Astrocyte (in vitro differentiated cells and primary cell): ENCODE measurements at regions not wholly inside any gene's neighbourhood (a gene's known extent, or its start where the extent isn't known, plus 50 kb on each side); places are given as distances from the start of the nearest gene placed in this dataset.

ENCODE experiments used
- DNase-seq: peaks from one replicate; pipeline ENCODE4 v3.0.0-alpha.2; 2010; ENCODE audit warnings: low read depth
- FAIRE-seq: peaks from 2 replicates; lab custom pipeline; 2011; peaks lifted over from hg19 to GRCh38; lab: Jason Lieb, UNC
- H2AFZ ChIP-seq: 2 replicates; pipeline ENCODE4 v1.6.0; 2012; ENCODE audit warnings: low read depth, low read length, inconsistent platforms
- H3K27ac ChIP-seq: 2 replicates; pipeline ENCODE4 v1.5.1; 2011; ENCODE audit warnings: low read depth, low read length, inconsistent platforms
- H3K27me3 ChIP-seq: 2 replicates; pipeline ENCODE4 v1.6.0; 2011; ENCODE audit warnings: low read length, inconsistent platforms; ENCODE audit not compliant: insufficient read depth
- H3K36me3 ChIP-seq: 2 replicates; pipeline ENCODE4 v1.5.1; 2011; ENCODE audit warnings: low read length, inconsistent platforms; ENCODE audit not compliant: insufficient read depth
- H3K4me1 ChIP-seq: 2 replicates; pipeline ENCODE4 v1.5.1; 2011; ENCODE audit warnings: low read length, inconsistent platforms; ENCODE audit not compliant: insufficient read depth
- H3K4me2 ChIP-seq: 2 replicates; pipeline ENCODE4 v1.6.0; 2012; ENCODE audit warnings: low read length, inconsistent platforms
- H3K4me3 ChIP-seq: 2 replicates; pipeline ENCODE4 v1.5.1; 2011; ENCODE audit warnings: low read depth, mild to moderate bottlenecking, low read length, inconsistent platforms; ENCODE audit not compliant: insufficient read depth
- H3K79me2 ChIP-seq: 2 replicates; pipeline ENCODE4 v1.6.0; 2012; ENCODE audit warnings: mild to moderate bottlenecking, low read length, inconsistent platforms; ENCODE audit not compliant: insufficient read depth
- H3K9ac ChIP-seq: 2 replicates; pipeline ENCODE4 v1.6.0; 2012; ENCODE audit warnings: mild to moderate bottlenecking, low read length, inconsistent platforms
- H3K9me3 ChIP-seq: 2 replicates; pipeline ENCODE4 v1.5.1; 2012; ENCODE audit warnings: low read depth, mild to moderate bottlenecking, low read length, inconsistent platforms; ENCODE audit not compliant: insufficient read depth
- H4K20me1 ChIP-seq: 2 replicates; pipeline ENCODE4 v1.6.0; 2012; ENCODE audit warnings: low read length, inconsistent platforms; ENCODE audit not compliant: insufficient read depth
- H3K27ac Mint-ChIP-seq: one replicate; pipeline ENCODE4 v1.8.0; 2021; ENCODE audit warnings: mild to moderate bottlenecking, mixed read lengths; ENCODE audit not compliant: unreplicated experiment
- H3K27me3 Mint-ChIP-seq: one replicate; pipeline ENCODE4 v1.8.0; 2021; ENCODE audit warnings: low read depth, mixed read lengths; ENCODE audit not compliant: unreplicated experiment
- H3K36me3 Mint-ChIP-seq: one replicate; pipeline ENCODE4 v1.8.0; 2021; ENCODE audit warnings: low read depth, mixed read lengths; ENCODE audit not compliant: unreplicated experiment
- H3K4me1 Mint-ChIP-seq: one replicate; pipeline ENCODE4 v1.8.0; 2021; ENCODE audit warnings: low read depth, mixed read lengths; ENCODE audit not compliant: unreplicated experiment
- H3K4me3 Mint-ChIP-seq: one replicate; pipeline ENCODE4 v1.8.0; 2021; ENCODE audit warnings: mild to moderate bottlenecking, moderate library complexity, mixed read lengths; ENCODE audit not compliant: unreplicated experiment
- H3K9me3 Mint-ChIP-seq: one replicate; pipeline ENCODE4 v1.8.0; 2021; ENCODE audit warnings: mild to moderate bottlenecking, mixed read lengths; ENCODE audit not compliant: unreplicated experiment
- CTCF ChIP-seq: IDR thresholded peaks from 2 replicates; pipeline ENCODE4 v1.5.1; 2011; ENCODE audit warnings: low read depth, mild to moderate bottlenecking, inconsistent platforms, low read length, moderate library complexity; ENCODE audit not compliant: insufficient read depth
- EZH2 ChIP-seq: IDR thresholded peaks from 2 replicates; pipeline ENCODE4 v1.6.1; 2012; ENCODE audit warnings: mild to moderate bottlenecking, low read length, inconsistent platforms; ENCODE audit not compliant: insufficient read depth

- Mint-ChIP-seq H3K27ac (no peak overlapping the region), H3K4me3 (no peak overlapping the region), H3K9me3 (no peaks in the 10 kb centered on the region), H3K36me3 (no peaks in the 10 kb centered on the region), H3K27me3 (peaks cover 4% of the 10 kb centered on the region), H3K4me1 (no peaks in the 10 kb centered on the region)
- H3K79me2 ChIP-seq = no peaks in the 10 kb centered on the region
- FAIRE-seq (no peak), DNase-seq (no peak)
- no peak overlapping the region for H3K4me2 ChIP-seq
- H3K9ac ChIP-seq = no peak overlapping the region
- no peaks in the 10 kb centered on the region for H4K20me1 ChIP-seq
- TF ChIP-seq EZH2 (no peak), CTCF (no peak)
- no peak overlapping the region for H3K27ac ChIP-seq
- no peak overlapping the region for H3K4me3 ChIP-seq
- H2AFZ ChIP-seq = no peak overlapping the region
- H3K4me1 ChIP-seq = no peaks in the 10 kb centered on the region
- no peaks in the 10 kb centered on the region for H3K9me3 ChIP-seq
- H3K27me3 ChIP-seq = peaks cover 4% of the 10 kb centered on the region
- no peaks in the 10 kb centered on the region for H3K36me3 ChIP-seq
Measured at GRCh38 chr7:36005293-36005692, 147.8 kb upstream of the EEPD1 start.

- no peak for TF ChIP-seq EZH2
- no peak for TF ChIP-seq CTCF
- peaks cover 4% of the 10 kb centered on the region for H3K27me3 ChIP-seq
- DNase-seq (no peak), FAIRE-seq (peak; percentile 9)
- H3K4me3 Mint-ChIP-seq = no peak overlapping the region
- H3K27ac ChIP-seq = no peak overlapping the region
- H3K36me3 ChIP-seq = no peaks in the 10 kb centered on the region
- H3K36me3 Mint-ChIP-seq = no peaks in the 10 kb centered on the region
- no peak overlapping the region for H3K9ac ChIP-seq
- H2AFZ ChIP-seq = no peak overlapping the region
- no peaks in the 10 kb centered on the region for H3K9me3 ChIP-seq
- H3K9me3 Mint-ChIP-seq = no peaks in the 10 kb centered on the region
- H3K27ac Mint-ChIP-seq = no peak overlapping the region
- H3K4me3 ChIP-seq = no peak overlapping the region
- no peaks in the 10 kb centered on the region for H3K4me1 Mint-ChIP-seq
- no peaks in the 10 kb centered on the region for H3K79me2 ChIP-seq
- no peak overlapping the region for H3K4me2 ChIP-seq
- no peaks in the 10 kb centered on the region for H3K4me1 ChIP-seq
- peaks cover 8% of the 10 kb centered on the region for H3K27me3 Mint-ChIP-seq
- no peaks in the 10 kb centered on the region for H4K20me1 ChIP-seq
Measured at GRCh38 chr7:36005876-36006275, 147.2 kb upstream of the EEPD1 start.

- H3K27me3 ChIP-seq = peaks cover 6% of the 10 kb centered on the region
- no peaks in the 10 kb centered on the region for H3K36me3 Mint-ChIP-seq
- no peak for TF ChIP-seq CTCF
- no peak for TF ChIP-seq EZH2
- no peak overlapping the region for H2AFZ ChIP-seq
- peaks cover 14% of the 10 kb centered on the region for H3K27me3 Mint-ChIP-seq
- H3K27ac ChIP-seq = no peak overlapping the region
- no peak overlapping the region for H3K4me3 ChIP-seq
- no peaks in the 10 kb centered on the region for H3K4me1 Mint-ChIP-seq
- no peaks in the 10 kb centered on the region for H4K20me1 ChIP-seq
- H3K36me3 ChIP-seq = no peaks in the 10 kb centered on the region
- no peak overlapping the region for H3K4me2 ChIP-seq
- no peak overlapping the region for H3K9ac ChIP-seq
- H3K79me2 ChIP-seq = no peaks in the 10 kb centered on the region
- no peak for FAIRE-seq
- no peak overlapping the region for H3K27ac Mint-ChIP-seq
- H3K4me3 Mint-ChIP-seq = no peak overlapping the region
- no peak for DNase-seq
- no peaks in the 10 kb centered on the region for H3K9me3 Mint-ChIP-seq
- H3K4me1 ChIP-seq = no peaks in the 10 kb centered on the region
- H3K9me3 ChIP-seq = no peaks in the 10 kb centered on the region
Measured at GRCh38 chr7:36006636-36007229, 146.3 kb upstream of the EEPD1 start.
